HL-60 (cell line): ENCODE measurements at regions not wholly inside any gene's neighbourhood (a gene's known extent, or its start where the extent isn't known, plus 50 kb on each side); places are given as distances from the start of the nearest gene placed in this dataset.

Experiments
- GABPA ChIP-seq: IDR thresholded peaks from 2 replicates; pipeline ENCODE4 v1.6.1; 2012; ENCODE audit warnings: low read depth
- POLR2AphosphoS5 ChIP-seq: IDR thresholded peaks from 2 replicates; pipeline ENCODE4 v1.6.1; 2012; ENCODE audit warnings: low read depth
- SPI1 ChIP-seq: IDR thresholded peaks from 2 replicates; pipeline ENCODE4 v1.6.1; 2012; ENCODE audit warnings: low read depth, mild to moderate bottlenecking, borderline replicate concordance
- TF ChIP-seq, protein P1 (sequence below): IDR thresholded peaks from one replicate; pipeline ENCODE4 v1.5.1; 2011; ENCODE audit warnings: low read length, control low read depth, inconsistent platforms; ENCODE audit not compliant: insufficient read depth
- TF ChIP-seq, protein P2 (sequence below): IDR thresholded peaks from 2 replicates; pipeline ENCODE4 v1.6.1; 2012; ENCODE audit warnings: low read depth; ENCODE audit not compliant: insufficient replicate concordance

DNA sequence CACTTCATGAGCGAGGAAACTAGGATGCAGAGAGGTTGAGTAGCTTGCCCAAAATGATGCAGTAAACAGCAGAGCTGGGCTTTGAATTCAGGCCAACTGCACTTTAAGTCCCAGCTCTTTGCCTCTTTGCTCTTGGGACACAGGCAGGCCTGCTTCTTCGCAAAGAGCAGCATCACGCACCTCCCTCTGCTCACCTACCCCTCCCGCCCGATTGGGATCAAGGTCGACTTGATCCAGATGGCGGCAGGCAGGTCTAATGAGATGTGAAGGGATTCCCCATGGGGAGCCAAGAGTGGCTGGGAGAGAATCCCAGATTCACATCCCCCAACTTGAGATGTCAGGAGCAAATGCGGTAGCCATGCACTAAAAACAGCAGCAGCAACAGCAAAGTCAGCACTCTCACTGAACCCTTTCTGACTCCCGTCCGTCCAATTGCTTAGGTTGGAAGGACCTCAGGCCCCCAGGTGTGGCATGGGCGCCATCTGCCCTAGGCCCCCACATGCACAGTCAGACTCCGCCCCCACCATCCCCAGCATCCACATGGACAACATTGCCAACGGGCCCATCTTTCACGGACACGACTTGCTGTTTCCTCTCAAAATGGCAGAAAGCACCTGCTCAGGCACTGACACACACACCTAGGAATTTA is 84.3 kb upstream of the MAP4K4 start:
- TF ChIP-seq, protein P1, sequence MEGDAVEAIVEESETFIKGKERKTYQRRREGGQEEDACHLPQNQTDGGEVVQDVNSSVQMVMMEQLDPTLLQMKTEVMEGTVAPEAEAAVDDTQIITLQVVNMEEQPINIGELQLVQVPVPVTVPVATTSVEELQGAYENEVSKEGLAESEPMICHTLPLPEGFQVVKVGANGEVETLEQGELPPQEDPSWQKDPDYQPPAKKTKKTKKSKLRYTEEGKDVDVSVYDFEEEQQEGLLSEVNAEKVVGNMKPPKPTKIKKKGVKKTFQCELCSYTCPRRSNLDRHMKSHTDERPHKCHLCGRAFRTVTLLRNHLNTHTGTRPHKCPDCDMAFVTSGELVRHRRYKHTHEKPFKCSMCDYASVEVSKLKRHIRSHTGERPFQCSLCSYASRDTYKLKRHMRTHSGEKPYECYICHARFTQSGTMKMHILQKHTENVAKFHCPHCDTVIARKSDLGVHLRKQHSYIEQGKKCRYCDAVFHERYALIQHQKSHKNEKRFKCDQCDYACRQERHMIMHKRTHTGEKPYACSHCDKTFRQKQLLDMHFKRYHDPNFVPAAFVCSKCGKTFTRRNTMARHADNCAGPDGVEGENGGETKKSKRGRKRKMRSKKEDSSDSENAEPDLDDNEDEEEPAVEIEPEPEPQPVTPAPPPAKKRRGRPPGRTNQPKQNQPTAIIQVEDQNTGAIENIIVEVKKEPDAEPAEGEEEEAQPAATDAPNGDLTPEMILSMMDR, result no peak
- TF ChIP-seq POLR2AphosphoS5 (no peak), SPI1 (no peak), GABPA (no peak)
- TF ChIP-seq, protein P2, sequence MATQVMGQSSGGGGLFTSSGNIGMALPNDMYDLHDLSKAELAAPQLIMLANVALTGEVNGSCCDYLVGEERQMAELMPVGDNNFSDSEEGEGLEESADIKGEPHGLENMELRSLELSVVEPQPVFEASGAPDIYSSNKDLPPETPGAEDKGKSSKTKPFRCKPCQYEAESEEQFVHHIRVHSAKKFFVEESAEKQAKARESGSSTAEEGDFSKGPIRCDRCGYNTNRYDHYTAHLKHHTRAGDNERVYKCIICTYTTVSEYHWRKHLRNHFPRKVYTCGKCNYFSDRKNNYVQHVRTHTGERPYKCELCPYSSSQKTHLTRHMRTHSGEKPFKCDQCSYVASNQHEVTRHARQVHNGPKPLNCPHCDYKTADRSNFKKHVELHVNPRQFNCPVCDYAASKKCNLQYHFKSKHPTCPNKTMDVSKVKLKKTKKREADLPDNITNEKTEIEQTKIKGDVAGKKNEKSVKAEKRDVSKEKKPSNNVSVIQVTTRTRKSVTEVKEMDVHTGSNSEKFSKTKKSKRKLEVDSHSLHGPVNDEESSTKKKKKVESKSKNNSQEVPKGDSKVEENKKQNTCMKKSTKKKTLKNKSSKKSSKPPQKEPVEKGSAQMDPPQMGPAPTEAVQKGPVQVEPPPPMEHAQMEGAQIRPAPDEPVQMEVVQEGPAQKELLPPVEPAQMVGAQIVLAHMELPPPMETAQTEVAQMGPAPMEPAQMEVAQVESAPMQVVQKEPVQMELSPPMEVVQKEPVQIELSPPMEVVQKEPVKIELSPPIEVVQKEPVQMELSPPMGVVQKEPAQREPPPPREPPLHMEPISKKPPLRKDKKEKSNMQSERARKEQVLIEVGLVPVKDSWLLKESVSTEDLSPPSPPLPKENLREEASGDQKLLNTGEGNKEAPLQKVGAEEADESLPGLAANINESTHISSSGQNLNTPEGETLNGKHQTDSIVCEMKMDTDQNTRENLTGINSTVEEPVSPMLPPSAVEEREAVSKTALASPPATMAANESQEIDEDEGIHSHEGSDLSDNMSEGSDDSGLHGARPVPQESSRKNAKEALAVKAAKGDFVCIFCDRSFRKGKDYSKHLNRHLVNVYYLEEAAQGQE, result no peak
